Hematopoietic multipotent progenitor cell (in vitro differentiated cells): ENCODE measurements at regions not wholly inside any gene's neighbourhood (a gene's known extent, or its start where the extent isn't known, plus 50 kb on each side); places are given as distances from the start of the nearest gene placed in this dataset.
"Not testable (repeated sequence)": the region's sequence is repeated elsewhere in the genome, so short reads cannot be mapped to it uniquely, and the experiment has no call there.

Experiments used
- DNase-seq, 3 donors: peaks; one replicate each; pipeline ENCODE4 v3.0.0-alpha.2; 2011 to 2015; ENCODE audit warnings: low read depth in 2 of 3, low spot score in 2 of 3

DNA sequence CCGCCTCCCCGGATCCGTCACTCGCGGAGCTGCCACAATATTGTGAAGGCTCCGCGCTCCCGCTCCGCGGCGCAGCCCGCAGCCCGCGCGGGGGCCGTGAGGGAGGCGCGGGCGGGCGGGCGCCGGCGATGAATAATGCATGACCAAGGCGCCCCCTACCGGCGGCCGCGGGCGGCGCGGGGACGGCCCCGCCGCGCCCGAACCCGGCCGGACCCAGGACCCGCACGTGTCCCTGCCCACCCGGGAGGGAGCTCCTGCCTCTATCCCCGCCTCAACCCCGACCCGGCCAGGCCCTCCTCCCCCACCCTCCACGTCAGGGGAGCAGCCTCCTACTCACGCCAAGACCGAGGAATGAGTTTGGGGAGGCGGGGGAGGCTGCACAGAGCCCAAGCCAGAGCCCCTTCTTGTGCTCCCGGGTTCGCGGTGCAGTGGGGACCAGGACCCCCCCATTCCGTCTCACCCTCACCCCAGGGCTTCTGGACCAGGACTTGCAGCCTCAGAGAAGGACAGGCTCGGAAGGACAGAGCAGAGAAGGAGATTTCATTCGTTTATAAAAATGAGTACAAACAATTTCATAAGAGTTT is 70.8 kb upstream of the CASZ1 start:
- DNase-seq: peak; percentile 45 to 63 (median 55)

DNA sequence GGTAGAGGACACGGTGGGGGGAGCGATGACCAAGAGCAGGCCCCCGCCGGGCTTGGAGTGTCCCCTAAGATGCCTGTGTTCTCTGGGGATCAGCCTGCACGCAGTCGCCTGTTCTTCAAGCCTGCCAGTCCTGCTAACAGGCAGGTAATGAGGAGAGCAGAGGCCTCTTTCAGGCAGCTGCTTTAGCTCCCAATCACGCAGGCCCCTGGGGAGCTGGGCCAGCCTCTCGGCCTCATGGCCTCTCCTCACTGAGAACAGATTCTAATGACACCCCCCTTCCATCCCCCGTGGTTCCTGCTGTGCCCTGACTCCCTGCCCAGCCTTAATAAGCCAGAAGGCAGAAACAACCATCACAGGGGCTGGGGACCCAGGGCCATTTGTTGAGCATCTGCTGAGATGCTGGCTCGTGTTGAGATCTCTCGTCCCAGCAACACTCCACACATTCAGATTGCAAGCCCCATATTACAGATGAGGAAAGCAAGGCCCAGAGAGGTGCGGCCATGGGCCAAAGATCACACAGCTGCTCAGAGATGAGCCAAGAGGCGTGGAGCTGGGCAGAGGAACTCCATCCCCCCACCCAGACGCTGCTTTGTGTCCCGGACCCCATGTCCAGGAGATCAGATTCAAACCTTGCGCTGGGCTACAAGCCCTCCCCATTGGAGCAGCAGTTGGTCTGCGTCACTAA is 71.6 kb upstream of the CASZ1 start:
- DNase-seq: no peak

DNA sequence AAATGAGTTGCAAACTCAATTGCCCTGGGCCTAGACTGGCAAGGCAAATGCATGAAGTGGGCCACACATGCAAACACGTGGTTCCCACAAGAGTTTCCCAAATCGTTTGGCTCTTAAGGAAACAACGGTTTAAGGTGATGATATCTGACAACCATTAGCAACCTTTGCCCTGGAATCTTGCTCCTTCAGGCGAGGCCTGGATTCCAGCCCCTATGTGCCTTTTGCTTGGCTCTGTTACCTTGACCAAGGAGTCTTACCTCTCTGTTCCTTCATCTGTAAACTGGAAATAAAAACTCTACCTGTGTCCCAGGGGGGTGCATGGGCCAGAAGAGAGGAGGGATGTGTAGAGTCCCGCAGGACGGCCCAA is 72.1 kb upstream of the CASZ1 start:
- no peak for DNase-seq

DNA sequence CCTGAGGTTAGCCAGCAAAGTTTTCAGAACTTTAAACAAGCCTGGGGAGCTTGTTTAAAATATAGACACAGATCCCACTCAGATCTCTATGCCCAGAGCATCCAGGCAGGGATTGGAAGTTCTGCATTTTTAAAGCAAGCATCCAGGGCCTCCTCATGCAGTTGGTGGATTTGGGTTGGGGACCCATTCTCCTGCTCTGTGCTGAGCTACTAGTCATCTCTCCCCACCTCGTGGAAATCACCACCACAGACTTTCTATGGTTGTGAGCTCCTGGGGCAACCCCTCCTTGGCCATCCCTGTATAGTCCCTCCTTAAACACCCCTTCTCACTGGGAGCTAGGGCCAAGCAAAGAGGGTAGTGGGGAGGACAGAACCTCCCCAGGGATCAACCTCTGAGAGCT is 73.5 kb upstream of the CASZ1 start:
- DNase-seq: no peak

DNA sequence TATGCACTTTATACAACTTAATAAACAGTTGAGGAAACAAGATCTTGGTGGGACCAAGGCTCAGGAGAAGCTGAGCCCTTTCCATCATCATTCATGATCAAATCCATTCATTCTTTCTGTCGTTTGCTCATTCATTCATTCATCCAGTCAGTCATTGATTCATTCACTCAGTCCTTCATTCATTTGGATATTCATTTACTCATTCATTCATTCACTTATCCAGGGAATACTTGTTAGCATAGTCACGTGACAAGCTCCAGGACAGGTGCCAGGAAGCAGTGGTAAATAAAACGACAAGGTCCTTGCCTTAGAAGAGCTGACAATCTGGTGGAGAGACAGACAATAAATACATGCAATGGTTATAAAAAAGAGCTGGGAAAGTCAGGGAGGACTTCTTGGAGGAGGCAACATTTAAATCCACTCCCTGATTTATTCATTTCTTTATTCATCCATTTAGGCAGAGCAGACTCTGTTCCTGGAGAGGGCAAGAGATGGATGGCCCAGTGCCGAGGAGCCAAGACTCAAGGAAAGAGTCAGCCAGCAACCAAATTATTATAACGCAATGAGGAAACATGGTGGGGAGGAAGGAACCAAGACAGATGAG is 74.1 kb upstream of the CASZ1 start:
- DNase-seq: no peak

DNA sequence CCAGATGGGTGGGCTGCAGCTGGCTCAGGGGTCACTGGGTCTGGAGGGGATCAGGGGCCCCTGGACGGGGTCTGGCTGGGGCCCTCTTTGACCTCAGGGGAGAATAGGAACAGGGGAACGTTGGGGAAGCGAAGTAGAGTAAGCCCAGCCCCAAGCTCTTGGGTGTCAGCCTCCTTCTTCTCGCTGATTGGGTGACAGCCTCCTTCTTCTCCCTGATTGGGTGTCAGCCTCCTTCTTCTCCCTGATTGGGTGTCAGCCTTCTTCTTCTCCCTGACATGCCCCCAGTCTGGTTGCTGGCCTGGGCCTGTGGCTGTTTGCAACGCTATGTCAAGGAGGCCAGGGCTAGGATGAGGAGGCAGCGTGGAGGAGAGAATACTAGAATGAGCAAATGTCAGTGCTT is 76.7 kb upstream of the CASZ1 start:
- DNase-seq: no peak

DNA sequence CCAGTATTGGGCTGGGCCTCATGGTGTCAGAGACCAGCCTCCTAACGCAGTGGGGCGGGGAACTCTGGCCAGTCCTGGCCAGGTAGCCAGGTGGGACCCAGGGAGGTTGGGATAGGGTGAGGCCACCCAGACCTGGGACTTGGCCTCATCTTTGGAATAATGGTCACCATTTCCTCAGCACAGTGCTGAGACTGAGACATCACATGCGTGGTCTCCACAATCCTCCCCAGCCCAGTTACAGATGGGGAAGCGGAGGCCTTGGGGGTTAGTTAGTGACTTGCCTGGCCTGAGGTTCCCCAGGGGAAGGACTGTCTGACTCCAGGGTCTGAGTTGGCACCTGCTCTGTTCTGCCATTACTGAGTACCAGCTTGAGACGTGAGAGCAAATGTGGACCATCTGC is 77.9 kb upstream of the CASZ1 start:
- DNase-seq: no peak

DNA sequence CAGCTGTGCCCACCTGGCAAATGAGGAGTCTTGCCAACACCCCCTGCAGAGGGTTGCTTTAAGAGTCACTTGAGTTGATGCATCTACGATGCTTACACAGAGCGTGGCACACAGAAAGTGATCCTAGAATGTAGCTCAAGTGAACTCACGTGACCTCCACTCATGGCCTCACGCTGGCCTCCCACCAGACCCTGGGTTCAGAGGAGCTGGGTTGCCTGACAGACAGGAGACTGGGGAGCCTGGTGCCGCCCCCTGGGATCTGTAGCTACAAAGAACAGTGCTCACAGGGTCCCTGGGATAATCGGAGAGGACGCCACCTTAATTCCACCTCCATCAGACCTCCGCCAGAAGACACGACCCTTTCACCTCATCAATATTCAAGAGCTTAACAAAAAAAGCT is 81.4 kb upstream of the CASZ1 start:
- DNase-seq: no peak

DNA sequence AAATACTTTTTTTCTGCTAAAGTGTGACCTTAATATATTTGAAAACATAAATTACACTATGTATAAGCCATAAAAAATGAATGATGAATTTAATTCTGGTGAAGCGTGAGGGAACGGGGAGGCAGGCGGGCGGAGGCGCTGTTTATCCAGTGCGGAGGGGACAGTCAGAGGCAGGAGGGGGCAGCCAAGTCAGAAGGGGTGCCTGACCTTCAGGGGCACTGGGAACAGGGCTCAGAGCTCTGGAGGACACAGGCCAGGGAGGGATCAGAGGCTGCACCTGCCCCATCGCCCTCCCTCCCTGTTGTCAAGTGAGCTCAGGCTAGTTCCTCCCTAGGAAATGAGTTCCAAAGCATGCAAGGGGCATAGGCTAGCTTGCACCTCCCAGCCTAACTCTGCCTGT is 82.0 kb upstream of the CASZ1 start:
- DNase-seq: no peak

DNA sequence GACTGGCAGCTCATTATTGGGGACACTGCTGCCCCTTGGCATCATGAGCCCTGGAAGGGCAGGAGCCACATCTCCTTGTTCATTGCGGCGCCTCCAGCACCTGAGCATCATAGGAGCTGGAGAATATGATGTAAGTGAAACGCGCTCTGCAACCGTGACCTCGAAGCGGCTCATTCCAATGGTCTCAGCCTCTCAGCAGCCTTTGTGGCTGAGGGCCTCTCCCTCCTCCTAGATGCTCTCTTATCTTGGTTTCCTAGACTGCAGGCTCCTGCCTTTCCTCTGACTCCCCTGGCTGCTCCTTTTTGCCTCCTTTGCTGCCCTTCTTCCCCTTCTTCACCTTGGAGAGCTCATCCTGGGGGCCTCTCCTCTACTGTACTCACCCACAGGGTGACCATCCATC is 83.6 kb upstream of the CASZ1 start:
- DNase-seq: no peak

DNA sequence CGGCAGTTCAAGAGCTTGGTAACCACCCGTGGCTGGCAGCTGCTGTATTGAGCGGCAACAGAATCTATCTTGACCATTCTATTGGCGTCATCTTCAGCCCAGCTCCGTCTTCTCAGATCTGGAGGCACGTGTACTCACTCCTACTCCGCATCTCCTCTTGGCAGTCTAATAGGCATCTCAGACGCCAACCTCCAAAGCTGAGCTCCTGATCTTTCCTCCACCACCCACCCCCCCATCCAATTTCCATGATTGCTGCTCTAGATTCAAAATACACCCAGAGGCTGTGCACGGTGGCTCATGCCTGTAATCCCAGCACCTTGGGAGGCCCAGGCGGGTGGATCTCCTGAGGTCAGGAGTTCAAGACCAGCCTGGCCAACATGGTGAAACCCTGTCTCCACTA is 84.6 kb upstream of the CASZ1 start:
- DNase-seq: no peak

DNA sequence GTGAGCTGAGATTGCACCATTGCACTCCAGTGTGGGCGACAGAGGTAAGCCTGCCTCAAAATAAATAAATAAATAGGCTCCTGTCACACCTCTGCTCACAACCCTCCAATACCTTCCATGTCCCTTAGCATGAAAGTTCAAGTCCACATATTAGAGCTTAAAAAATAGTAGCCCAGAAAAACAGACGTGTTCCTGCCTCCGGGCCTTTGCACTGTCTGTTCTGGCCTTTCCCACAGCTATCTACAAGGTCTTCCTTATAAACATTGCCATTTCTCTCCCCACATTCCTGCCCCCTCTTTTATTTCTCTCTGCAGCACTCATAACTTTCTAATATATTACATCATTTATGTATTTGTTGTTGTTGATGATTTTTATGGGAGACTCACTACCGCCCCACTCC is 85.6 kb upstream of the CASZ1 start:
- DNase-seq: no peak

DNA sequence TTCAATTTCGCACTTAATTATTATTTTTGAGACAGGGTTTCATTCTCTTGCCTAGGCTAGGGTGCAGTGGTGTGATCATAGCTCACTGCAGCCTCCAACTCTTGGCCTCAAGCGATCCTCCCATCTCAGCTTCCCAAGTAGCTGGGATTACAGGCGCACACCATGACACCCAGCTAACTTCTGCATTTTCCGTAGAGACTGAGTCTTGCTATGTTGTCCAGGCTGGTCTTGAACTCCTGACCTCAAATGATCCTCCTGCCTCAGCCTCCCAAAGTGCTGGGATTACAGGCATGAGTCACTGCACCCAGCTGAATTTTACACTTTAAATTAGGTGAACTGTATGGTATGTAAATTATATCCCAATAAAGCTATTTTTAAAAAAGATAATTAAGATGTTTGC is 90.6 kb upstream of the CASZ1 start:
- not testable (repeated sequence) for DNase-seq

DNA sequence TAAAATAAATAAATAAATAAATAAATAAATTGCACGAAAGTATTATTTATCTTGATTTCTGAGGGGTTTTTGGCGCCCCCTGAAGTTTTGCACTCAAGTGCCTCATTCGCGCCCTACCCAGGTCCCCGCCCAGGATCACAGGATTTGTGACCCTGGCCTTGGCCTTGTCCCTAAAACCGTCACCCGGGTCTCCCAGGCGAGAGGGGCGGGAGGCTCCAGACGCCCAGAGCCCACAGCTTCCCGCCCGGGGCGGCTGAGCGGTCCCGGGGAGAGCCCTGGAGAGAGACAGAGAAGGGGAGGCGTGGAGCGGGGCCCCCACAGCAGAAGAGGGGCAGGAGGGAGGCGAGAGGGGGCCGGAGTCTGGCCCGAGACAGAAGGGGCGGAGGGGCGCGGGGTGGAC is 91.8 kb upstream of the CASZ1 start:
- DNase-seq: peak in 1 of 3 donors; percentile 34

DNA sequence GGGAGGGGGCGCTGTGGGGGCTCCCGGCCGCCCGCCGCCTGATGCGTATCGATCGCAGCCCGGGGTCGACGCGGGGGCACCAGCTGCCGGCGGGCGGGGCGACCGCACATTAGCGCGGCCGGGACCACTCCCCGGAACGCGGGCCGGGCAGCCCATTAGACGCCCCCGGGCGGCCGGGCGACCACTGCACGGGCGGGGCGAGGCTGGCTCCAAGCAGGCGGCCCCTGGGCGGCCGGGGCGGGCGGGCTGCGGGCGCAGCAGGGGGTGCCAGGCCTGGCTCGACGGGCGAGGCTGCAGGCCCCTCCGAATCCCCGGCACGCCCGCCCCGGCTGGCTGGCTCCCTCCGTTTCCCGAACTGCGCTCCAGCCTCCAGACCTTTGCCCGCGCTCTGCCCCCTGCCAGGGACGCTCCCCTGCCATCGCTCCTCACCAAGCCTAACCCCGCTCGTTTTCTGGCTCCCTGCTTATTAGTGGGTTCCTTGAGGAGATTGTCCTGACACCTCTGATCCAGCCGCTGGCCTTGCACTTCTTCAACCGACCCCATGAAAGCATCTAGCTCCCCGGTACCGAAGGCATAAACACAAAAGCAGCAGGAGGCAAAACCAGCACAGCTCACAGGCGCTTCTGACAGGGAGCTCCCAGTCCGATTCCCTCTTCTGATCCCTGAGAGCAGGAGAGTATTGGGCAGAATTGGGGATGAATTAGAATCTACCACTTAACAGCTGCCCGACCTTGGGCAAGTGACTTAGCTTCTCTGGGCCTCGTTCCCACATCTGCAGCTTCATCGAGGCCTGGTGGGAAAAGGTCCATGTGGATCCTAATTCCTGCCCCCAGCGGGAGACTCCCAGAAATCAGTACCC is 92.6 kb upstream of the CASZ1 start:
- DNase-seq: no peak

DNA sequence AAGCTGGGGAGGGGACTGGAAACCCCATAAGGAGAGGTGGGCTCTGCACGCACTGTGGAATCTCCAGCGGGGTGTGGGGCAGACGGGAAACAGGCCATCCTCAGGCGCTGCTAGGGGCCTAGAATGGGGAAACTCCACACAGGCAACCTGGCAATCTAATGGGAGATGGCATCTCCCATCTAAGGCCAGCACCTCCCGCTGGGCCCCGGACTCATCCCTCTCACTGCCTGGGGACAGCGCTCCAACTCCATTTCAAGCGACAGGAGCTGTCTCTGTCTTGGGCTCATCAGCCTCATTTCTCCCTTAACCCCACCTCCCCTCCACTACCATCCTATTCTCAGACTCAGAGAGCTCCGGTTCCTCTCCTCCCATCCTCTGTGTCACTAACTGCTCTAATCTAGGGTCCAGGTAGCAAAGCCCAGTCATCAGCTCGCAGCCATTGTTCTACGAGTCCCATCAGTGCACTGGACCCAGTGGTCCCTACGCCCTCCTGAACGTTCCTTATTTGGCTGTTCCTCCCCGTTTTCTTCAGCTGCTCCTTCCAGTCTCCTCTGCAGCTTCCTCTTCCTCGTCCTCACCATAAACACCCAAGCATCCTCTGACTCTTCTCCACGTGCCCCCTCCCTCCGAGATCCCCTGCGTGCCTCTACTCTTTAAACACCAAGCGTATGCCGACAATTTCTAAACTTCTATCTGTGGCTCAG is 93.4 kb upstream of the CASZ1 start:
- no peak for DNase-seq

DNA sequence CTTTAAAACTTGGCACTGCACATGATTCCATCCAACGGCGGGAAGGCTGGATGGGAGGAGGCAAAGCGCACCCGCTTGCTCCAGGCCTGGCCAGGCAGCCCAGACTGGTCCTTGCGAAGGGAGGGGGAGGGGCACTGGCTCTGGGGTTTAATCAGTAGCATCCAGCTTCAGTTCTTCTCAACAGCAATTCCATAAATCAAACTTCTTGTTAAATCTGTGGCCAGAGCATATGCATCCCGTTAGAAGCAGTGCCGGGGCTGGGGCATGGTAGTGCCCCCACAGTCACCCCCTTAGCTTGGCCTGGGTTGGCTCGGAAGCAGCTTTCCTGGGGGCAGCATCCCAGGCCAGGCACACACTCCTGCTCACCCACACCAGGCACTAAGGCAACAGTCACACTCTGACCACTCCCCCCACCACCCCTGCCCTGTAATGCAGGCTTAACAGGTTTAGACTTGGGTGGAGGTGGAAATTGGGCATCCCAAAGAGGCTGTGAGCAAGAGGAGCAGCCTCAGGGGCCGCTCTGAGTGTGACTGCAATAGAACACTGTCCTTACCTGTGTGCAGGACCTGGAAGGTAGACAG is 94.1 kb upstream of the CASZ1 start:
- peak in 1 of 3 donors; percentile 36 for DNase-seq

DNA sequence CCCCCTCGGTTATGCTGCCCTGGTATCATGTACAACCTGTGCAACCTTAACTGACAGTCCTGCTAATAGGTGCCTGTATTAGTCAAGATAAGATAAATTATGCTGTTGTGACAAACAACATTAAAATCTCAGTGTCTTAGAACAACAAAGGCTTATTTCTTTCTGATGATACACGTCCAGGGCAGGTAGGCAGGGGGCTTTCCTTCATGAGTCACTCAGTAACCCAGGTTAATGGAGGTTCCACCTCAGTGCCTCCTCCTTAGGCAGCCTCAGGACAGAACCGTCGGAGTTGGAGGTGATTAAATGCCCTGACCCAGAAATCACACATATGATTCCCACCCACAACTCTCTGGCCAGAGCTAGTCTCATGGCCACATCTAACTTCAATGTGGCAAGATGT is 94.6 kb upstream of the CASZ1 start:
- no peak for DNase-seq

DNA sequence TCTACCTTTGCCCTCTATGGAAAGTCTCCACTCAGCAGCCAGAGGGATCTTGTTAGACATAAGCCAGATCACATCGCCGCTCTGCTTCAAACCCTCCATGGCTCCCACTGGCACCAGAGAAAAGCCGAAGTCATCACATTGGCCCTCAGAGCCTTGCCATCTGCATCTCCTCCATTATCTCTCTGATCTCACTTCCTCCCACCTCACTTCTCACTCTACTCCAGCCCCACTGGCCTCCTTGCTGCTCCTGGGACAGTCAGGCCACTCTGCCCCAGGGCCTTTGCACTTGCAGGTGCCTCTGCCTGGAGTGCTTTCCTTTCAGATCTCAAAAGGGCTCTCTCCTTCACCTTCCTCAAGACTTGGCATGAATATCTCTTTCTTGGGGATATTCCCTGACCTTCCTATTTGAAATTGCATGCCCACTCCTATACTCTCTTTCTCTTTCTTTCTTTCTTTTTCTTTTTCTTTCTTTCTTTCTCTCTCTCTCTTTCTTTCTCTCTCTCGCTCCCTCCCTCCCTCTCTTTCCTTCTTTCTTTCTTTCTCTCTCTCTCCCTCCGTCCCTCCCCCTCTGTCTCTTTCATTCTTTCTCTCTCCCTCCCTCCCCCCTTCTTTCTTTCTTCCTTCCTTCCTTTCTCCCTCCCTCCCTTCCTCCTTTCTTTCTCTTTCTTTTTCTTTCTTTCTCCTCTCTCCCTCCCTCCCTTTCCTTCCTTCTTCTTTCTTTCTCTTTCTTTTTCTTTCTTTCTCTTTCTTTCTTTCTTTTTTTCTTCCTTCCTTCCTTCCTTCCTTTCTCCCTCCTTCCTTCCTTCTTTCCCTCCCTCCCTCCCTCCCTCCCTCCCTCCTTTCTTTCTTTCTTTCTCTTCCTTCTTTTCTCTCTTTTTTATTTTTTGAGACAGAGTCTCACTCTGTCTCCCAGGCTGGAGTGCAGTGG is 96.0 kb upstream of the CASZ1 start:
- DNase-seq: no peak

DNA sequence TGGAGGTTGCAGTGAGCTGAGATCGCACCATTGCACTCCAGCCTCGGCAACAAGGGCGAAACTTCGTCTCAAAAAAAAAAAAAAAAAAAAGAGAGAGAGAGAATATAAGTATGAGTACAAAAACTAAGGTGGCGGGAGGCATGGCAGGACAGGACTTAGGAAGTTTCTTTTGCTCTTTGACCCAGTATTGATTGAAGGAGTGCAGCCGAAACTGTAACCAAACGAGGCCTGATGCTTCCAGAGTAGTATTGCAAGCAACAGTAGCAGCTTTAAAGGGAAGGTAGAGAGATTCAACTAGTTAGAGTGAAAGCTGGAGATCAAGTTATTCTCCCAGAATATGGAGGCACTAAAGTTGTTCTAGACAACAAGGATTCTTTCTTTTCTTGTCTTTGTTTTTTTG is 99.2 kb upstream of the CASZ1 start:
- DNase-seq: no peak
